ENCODE measurements at regions not wholly inside any gene's neighbourhood (a gene's known extent, or its start where the extent isn't known, plus 50 kb on each side); places are given as distances from the start of the nearest gene placed in this dataset.

DNA sequence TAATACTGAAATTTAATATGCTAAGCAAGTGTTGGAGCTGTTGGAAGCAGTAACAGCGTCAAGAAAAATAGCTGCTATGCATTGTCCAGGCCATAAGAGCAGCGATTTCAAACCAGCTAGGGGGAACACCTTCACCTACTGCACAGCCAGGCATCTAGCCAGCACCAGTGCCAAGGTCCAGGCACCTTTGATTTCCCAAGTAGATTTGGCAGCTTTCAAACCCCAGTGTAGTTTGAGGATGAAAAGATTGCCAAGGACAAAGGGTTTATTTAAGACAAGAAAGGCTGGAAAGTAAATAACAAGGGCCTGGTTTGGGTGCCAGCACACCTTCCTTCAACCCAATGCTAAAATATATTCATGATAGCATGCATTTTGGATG lies 65.4 kb upstream of the ZNF92 start:
- TF ChIP-seq EZH2 (IDR thresholded peaks at IDR 0.05; ENCODE audit: low read depth, unreplicated experiment) (no peak), CTCF (conservative IDR thresholded peaks at IDR 0.05; ENCODE audit: low read depth in 2 of 2) (no peak), POLR2AphosphoS5 (IDR thresholded peaks at IDR 0.05; ENCODE audit: low read depth) (no peak), CREB1 (CRISPR knock-in tag; IDR thresholded peaks at IDR 0.05; ENCODE audit: low read depth) (no peak), EZH2phosphoT487 (IDR thresholded peaks at IDR 0.05; ENCODE audit: unreplicated experiment) (no peak)
- TF ChIP-seq, protein P1, sequence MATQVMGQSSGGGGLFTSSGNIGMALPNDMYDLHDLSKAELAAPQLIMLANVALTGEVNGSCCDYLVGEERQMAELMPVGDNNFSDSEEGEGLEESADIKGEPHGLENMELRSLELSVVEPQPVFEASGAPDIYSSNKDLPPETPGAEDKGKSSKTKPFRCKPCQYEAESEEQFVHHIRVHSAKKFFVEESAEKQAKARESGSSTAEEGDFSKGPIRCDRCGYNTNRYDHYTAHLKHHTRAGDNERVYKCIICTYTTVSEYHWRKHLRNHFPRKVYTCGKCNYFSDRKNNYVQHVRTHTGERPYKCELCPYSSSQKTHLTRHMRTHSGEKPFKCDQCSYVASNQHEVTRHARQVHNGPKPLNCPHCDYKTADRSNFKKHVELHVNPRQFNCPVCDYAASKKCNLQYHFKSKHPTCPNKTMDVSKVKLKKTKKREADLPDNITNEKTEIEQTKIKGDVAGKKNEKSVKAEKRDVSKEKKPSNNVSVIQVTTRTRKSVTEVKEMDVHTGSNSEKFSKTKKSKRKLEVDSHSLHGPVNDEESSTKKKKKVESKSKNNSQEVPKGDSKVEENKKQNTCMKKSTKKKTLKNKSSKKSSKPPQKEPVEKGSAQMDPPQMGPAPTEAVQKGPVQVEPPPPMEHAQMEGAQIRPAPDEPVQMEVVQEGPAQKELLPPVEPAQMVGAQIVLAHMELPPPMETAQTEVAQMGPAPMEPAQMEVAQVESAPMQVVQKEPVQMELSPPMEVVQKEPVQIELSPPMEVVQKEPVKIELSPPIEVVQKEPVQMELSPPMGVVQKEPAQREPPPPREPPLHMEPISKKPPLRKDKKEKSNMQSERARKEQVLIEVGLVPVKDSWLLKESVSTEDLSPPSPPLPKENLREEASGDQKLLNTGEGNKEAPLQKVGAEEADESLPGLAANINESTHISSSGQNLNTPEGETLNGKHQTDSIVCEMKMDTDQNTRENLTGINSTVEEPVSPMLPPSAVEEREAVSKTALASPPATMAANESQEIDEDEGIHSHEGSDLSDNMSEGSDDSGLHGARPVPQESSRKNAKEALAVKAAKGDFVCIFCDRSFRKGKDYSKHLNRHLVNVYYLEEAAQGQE (IDR thresholded peaks at IDR 0.05; ENCODE audit: unreplicated experiment): no peak

All from GM23338 (cell line).